Spleen (tissue), 7 donors: ENCODE measurements at regions not wholly inside any gene's neighbourhood (a gene's known extent, or its start where the extent isn't known, plus 50 kb on each side); places are given as distances from the start of the nearest gene placed in this dataset.

ENCODE experiments used
- POLR2A ChIP-seq, 3 donors: fragments of 450-650 bp; IDR thresholded peaks; one replicate each; pipeline ENCODE4 v1.5.1; 2017; ENCODE audit warnings: antibody characterized with exemption in 3 of 3, mild to moderate bottlenecking in 1 of 3
- POLR2AphosphoS5 ChIP-seq, 3 donors: sonication (generic); formaldehyde crosslinking; IDR thresholded peaks; one replicate each; pipeline ENCODE4 v1.5.1; 2017; ENCODE audit warnings: antibody characterized with exemption in 3 of 3
- TF ChIP-seq, protein P1 (sequence below), 11 experiments: fragments of 200-600 bp in 7 of 11; fragments of 450-650 bp in 4 of 11; sonication (generic) in 4 of 11; IDR thresholded peaks in 8 of 11; conservative IDR thresholded peaks in 3 of 11; 1 replicate in 7 of 11; 2 replicates in 4 of 11; pipeline versions ENCODE4 v1.4.0 to v1.8.0; 2016 to 2021; ENCODE audit warnings: antibody characterized with exemption in 11 of 11, inconsistent platforms in 4 of 11, mild to moderate bottlenecking in 1 of 11
- donor health status: DM: no; HTN: no; CAD: no; lungs with moderate emphysema.
- donor health status: DM: no; HTN: no; CAD: no.
- donor health status: DM: no; HTN: no; CAD: no.

GRCh38 chr15:88744548-88745020 lies 58.7 kb upstream of the ACAN start:
- TF ChIP-seq, protein P1, sequence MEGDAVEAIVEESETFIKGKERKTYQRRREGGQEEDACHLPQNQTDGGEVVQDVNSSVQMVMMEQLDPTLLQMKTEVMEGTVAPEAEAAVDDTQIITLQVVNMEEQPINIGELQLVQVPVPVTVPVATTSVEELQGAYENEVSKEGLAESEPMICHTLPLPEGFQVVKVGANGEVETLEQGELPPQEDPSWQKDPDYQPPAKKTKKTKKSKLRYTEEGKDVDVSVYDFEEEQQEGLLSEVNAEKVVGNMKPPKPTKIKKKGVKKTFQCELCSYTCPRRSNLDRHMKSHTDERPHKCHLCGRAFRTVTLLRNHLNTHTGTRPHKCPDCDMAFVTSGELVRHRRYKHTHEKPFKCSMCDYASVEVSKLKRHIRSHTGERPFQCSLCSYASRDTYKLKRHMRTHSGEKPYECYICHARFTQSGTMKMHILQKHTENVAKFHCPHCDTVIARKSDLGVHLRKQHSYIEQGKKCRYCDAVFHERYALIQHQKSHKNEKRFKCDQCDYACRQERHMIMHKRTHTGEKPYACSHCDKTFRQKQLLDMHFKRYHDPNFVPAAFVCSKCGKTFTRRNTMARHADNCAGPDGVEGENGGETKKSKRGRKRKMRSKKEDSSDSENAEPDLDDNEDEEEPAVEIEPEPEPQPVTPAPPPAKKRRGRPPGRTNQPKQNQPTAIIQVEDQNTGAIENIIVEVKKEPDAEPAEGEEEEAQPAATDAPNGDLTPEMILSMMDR (IDR thresholded peaks at IDR 0.05 in 8 of 11, conservative IDR thresholded peaks at IDR 0.05 in 3 of 11), result no peak
- no peak for TF ChIP-seq POLR2A (IDR thresholded peaks at IDR 0.05)
- no peak for TF ChIP-seq POLR2AphosphoS5 (IDR thresholded peaks at IDR 0.05)
